Activated naive CD4-positive, alpha-beta T cell treated with Interleukin-2 at 50 U/mL for 16 hours (primary cell): ENCODE measurements at regions not wholly inside any gene's neighbourhood (a gene's known extent, or its start where the extent isn't known, plus 50 kb on each side); places are given as distances from the start of the nearest gene placed in this dataset.
"Not testable (repeated sequence)": the region's sequence is repeated elsewhere in the genome, so short reads cannot be mapped to it uniquely, and the experiment has no call there.

Experiments used
- DNase-seq: peaks from one replicate; pipeline ENCODE4 v3.0.0-alpha.2; 2020

GRCh38 chr4:180217070-180217469 lies 2026.1 kb upstream of the TENM3 start:
- DNase-seq = no peak

- DNase-seq = no peak
Observed at GRCh38 chr4:180219080-180219479, 2024.1 kb upstream of the TENM3 start.

- no peak for DNase-seq
Observed at GRCh38 chr4:180225977-180226376, 2017.2 kb upstream of the TENM3 start.

- DNase-seq = no peak
Observed at GRCh38 chr4:180234730-180235129, 2008.5 kb upstream of the TENM3 start.

GRCh38 chr4:180240670-180241069 lies 2002.5 kb upstream of the TENM3 start:
- DNase-seq = no peak

- no peak for DNase-seq
Observed at GRCh38 chr4:180253419-180253818, 1989.8 kb upstream of the TENM3 start.

- no peak for DNase-seq
Observed at GRCh38 chr4:180261346-180261745, 1981.9 kb upstream of the TENM3 start.

- no peak for DNase-seq
Observed at GRCh38 chr4:180280076-180280475, 1963.1 kb upstream of the TENM3 start.

GRCh38 chr4:180280726-180281297 lies 1962.4 kb upstream of the TENM3 start:
- DNase-seq = no peak

GRCh38 chr4:180281724-180282123 lies 1961.5 kb upstream of the TENM3 start:
- no peak for DNase-seq

- no peak for DNase-seq
Observed at GRCh38 chr4:180284267-180284666, 1958.9 kb upstream of the TENM3 start.

GRCh38 chr4:180285796-180286195 lies 1957.4 kb upstream of the TENM3 start:
- no peak for DNase-seq

GRCh38 chr4:180292339-180292738 lies 1950.9 kb upstream of the TENM3 start:
- no peak for DNase-seq

GRCh38 chr4:180296036-180296599 lies 1947.1 kb upstream of the TENM3 start:
- no peak for DNase-seq

- no peak for DNase-seq
Observed at GRCh38 chr4:180304321-180304720, 1938.9 kb upstream of the TENM3 start.

GRCh38 chr4:180310616-180311015 lies 1932.6 kb upstream of the TENM3 start:
- DNase-seq = no peak

- no peak for DNase-seq
Observed at GRCh38 chr4:180314972-180315371, 1928.2 kb upstream of the TENM3 start.

GRCh38 chr4:180330521-180330920 lies 1912.7 kb upstream of the TENM3 start:
- no peak for DNase-seq

GRCh38 chr4:180333162-180333561 lies 1910.0 kb upstream of the TENM3 start:
- no peak for DNase-seq

- no peak for DNase-seq
Observed at GRCh38 chr4:180335566-180335965, 1907.6 kb upstream of the TENM3 start.

- no peak for DNase-seq
Observed at GRCh38 chr4:180336494-180337090, 1906.6 kb upstream of the TENM3 start.

GRCh38 chr4:180341926-180342325 lies 1901.3 kb upstream of the TENM3 start:
- DNase-seq = no peak

GRCh38 chr4:180350901-180351300 lies 1892.3 kb upstream of the TENM3 start:
- DNase-seq = no peak

GRCh38 chr4:180356766-180357165 lies 1886.4 kb upstream of the TENM3 start:
- DNase-seq = no peak

GRCh38 chr4:180360113-180360512 lies 1883.1 kb upstream of the TENM3 start:
- DNase-seq = not testable (repeated sequence)
